Activated CD4-positive, CD25-positive, alpha-beta regulatory T cell treated with anti-CD3 and anti-CD28 coated beads, Interleukin-2, amount 50 U/mL, for 24 hours (primary cell): ENCODE measurements at regions not wholly inside any gene's neighbourhood (a gene's known extent, or its start where the extent isn't known, plus 50 kb on each side); places are given as distances from the start of the nearest gene placed in this dataset.
"Not testable (repeated sequence)": the region's sequence is repeated elsewhere in the genome, so short reads cannot be mapped to it uniquely, and the experiment has no call there.

ENCODE experiments used
- ATAC-seq, 2 donors: fragments of 150-1000 bp; cut with Tn5 transposase; one replicate each; pipeline ENCODE4 v1.10.0; 2021; ENCODE audit warnings: mild to moderate bottlenecking in 1 of 2, moderate library complexity in 1 of 2

- ATAC-seq, result no peak
These were observed 199.8 kb upstream of the CNTNAP2 start for GRCh38 chr7:145916776-145917175.

GRCh38 chr7:145915679-145916078 is 200.9 kb upstream of the CNTNAP2 start:
- no peak for ATAC-seq

DNA sequence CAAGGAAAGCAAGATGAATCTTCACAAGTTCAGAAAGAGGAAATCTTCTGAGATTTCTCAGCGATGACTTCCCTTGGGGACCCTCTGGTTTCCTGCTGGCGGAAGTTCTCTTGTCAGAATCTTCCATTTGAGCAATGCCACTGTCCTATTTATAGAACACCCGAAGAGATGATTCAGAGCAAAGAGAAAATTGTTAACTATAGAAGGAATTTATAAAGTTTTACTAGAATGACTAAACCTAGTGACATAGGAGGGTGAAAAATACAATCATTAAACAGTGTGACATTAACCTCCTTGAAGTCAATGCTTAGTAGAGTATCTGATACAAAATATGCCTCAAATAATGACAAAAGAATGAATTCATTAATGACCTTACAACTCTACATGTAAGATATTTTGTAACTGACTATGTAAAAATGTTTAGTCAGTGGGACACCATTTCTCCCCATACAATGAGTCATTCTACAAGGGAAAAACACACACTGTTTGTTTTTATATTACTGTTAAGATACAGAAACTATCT is 206.5 kb upstream of the CNTNAP2 start:
- no peak for ATAC-seq

DNA sequence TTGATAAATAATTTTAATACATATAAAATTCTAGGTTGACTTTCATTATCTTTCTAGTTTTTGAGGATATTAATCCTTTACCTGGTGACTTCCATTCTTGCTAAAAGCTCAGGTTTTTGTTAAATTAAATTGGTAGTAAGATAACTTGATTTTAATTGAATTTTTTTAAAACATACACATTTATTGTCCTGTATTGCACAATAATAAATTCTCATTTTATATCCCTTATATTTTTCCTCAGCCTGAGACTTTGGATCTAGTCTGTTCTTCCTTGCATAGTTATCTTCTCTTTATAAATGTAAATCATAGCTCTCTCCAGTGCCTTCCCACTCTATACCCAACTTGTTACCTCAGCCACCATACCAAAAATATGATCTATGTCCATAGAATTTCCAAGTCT is 212.9 kb upstream of the CNTNAP2 start:
- no peak for ATAC-seq

GRCh38 chr7:145902123-145902522 is 214.5 kb upstream of the CNTNAP2 start:
- no peak for ATAC-seq

DNA sequence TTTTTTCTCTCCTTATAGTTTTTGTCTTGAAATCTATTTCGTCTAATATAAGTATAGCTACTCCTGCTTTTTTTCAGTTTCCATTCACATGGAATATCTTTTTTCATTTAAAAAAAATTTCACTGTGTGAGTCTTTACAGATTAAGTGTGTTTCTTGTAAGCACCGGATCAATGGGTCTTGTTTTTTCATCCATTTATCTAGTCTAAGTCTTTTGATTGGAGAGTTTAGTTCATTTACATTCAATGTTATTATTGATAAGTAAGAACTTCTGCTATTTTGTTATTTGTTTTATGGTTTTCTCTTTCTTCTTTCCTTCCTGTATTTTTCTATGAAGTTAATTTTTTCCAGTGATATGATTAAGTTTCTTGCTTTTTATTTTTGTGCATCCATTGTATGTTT is 216.7 kb upstream of the CNTNAP2 start:
- ATAC-seq, result no peak

GRCh38 chr7:145893925-145894535 is 222.6 kb upstream of the CNTNAP2 start:
- ATAC-seq, result no peak

DNA sequence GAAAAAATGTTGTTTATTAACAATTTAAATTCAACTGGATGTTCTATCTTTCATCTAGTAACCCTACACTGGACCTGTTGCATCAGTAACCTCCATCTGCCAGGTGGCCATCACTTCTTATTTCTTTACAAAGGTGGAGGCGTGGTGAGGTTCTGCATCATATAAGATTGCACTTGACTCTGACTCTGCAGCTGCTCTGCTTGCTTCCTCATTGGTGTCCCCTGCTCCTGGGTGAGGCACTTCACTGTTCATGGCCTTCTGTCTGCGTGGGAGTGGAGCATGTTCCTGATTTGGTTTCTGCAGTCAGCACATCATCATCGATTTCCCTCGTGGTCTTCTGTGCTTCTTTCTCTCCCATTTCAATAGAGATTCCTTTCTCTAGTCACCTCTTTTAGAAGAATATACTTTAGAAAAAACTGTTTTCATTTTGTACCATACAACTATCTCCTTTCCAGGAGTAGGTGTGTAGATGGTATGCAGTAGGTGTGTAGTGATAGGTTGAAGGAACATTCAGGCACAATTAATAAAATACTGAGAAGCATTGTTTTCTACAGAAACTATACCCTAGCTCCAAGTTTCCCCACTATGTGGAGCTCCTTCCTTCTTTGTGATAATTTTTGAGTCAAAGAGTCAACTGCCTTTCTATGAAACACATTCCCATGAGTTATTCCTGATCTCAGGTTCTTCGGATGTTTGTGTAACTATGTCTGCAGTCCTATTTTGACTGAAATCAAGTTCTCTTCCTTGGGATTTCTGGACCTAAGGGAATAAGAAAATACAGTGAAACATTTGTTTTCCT is 231.7 kb upstream of the CNTNAP2 start:
- ATAC-seq, result no peak

- ATAC-seq, result no peak
These were observed 240.2 kb upstream of the CNTNAP2 start for GRCh38 chr7:145876376-145876775.

GRCh38 chr7:145875267-145875666 is 241.3 kb upstream of the CNTNAP2 start:
- no peak for ATAC-seq

DNA sequence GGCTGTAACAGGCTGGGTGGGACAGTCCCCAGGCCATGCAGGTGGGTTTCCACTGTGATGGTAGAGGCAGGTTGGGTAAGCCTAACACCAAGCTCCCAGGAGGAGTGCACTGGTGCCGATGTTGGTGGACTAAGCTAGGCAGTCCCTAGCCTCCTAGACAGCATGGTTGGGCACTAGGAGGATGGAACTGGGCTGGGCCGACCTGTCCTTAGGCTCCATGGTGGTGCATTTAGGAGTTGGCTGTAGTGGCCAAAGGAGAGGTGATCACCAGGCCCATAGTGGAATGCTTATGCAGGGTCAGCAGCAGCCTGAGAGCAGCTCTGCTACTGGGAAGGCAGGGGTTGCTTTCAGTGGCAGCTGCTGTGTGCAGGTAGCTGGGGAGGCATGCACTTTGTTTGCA is 247.7 kb upstream of the CNTNAP2 start:
- no peak for ATAC-seq

DNA sequence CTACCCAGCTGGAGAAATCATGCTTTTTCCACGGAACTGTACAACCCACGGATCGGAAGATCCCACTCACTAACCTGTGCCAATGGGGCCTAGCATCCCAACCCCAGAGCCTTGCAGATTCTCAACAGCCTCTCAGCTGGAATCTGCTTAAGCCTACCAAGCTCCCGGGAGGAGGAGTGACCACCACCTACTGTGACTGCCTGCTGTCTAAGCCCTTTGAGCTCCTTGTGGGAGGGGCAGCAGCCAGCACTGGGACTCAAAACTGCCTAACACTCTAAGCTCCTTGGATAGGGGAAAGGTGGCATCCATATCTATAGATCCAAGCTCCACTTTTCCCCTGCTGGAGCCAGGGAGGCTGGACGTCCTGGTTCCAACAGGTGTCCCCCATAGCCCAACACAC is 254.4 kb upstream of the CNTNAP2 start:
- ATAC-seq, result no peak

DNA sequence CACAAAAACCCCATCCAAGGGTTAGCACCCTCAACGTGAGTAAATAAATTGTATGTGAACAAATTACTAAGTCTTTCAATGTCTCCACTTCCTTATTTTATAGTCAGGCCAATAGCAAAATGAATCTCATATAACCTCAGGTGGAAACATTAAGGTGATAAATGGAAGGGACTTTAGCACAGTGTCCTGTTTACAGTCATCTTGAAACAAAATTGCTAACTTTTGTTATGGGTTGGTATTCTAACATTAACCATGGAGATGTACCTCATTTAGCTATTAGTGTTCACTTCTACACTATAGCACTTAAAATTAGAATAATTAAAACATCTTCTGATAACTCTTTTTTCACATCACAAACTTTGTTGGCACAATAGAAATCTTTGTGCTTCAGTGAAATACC is 255.8 kb upstream of the CNTNAP2 start:
- no peak for ATAC-seq

- no peak for ATAC-seq
These were observed 266.0 kb upstream of the CNTNAP2 start for GRCh38 chr7:145850636-145851035.

- no peak for ATAC-seq
These were observed 267.9 kb upstream of the CNTNAP2 start for GRCh38 chr7:145848691-145849090.

DNA sequence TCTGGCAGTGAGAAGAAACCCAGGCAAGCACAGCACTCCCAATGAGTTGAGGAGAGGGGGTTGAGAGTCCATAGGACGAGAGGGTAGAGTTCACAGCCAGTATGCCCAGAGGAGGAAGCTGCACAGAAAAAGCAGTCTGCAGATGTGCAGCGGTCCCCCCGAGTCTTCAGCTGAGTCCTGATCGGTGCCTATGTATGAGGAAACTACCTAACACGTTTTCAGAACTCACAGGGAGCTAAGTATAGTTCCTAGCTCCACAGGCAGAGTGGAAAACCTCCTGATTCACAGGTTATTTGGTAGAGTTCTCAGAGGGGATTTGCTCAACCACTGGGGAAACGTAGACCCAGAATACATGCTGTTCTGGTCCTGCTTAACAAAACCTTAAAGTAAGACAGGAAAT is 271.3 kb upstream of the CNTNAP2 start:
- no peak for ATAC-seq

DNA sequence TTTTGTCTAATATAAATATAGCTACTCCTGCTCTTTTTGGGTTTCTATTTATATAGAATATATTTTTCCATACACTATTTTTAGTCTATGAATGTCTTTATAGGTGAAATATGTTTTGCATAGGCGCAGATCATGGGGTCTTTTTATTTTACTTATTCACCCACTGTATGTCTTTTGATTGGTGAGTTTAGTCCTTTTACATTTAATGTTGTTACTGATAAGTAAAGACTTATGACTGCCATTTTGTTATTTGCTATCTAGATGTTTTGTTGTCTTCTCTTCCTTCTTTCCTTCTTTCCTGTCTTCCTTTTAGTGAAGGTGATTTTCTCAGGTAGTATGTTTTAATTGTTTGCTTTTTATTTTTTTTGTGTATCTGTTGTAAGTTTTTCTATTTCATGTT is 276.8 kb upstream of the CNTNAP2 start:
- ATAC-seq, result no peak

GRCh38 chr7:145831616-145832206 is 284.9 kb upstream of the CNTNAP2 start:
- no peak for ATAC-seq

GRCh38 chr7:145817687-145818086 is 298.9 kb upstream of the CNTNAP2 start:
- no peak for ATAC-seq

GRCh38 chr7:145812218-145812617 is 304.4 kb upstream of the CNTNAP2 start:
- ATAC-seq, result no peak

- ATAC-seq, result not testable (repeated sequence)
These were observed 311.1 kb upstream of the CNTNAP2 start for GRCh38 chr7:145805496-145805895.

DNA sequence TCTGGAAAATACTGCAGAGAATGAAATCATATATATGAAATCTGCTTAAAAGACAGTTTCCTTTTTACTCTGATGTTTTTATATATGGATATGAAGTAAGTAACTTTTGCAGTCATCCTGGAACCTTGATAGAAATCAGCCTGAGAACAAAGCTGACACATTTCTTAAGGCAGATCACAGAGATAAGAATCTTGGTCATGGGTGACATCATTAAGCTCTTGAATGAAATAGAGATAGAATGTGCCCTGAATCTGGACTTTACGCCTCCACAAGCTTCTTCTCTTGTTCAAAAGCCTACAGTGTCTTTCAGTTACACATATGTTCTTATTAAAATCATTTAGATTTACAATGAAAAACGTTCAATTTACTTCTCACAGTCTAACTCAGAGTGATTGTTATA is 319.1 kb upstream of the CNTNAP2 start:
- ATAC-seq, result no peak

DNA sequence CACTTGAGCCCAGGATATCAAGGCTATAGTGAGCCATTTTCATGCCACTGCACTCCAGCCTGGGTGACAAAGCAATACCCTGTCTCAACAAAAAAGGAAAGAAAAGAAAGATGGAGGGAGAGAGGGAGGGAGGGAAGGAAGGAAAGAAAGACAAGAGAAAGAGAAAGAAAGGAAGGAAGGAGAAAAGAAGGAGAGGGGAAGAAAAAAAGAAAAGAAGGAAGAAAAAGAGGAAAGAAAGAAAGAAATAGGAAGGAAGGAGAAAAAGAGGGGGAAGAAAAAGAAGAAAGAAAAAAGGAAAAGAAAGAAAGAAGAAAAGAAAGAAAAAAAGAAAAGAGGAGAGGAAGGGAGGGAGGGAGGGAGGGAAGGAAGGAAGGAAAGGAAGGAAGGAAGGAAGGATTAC is 321.5 kb upstream of the CNTNAP2 start:
- no peak for ATAC-seq
